Embryonic facial prominence (tissue), 1 donor: ENCODE measurements at regions not wholly inside any gene's neighbourhood (a gene's known extent, or its start where the extent isn't known, plus 50 kb on each side); places are given as distances from the start of the nearest gene placed in this dataset.

ENCODE experiments used
- DNase-seq: peaks from one replicate; pipeline ENCODE4 v3.0.0-alpha.2; 2016; ENCODE audit errors: extremely low spot score

GRCh38 chr12:100675432-100675831 lies 101.9 kb downstream of the GAS2L3 start:
- peak; percentile 17 for DNase-seq

GRCh38 chr12:100681074-100681473 lies 107.6 kb downstream of the GAS2L3 start:
- DNase-seq, result no peak

- no peak for DNase-seq
Measured at GRCh38 chr12:100682178-100682577, 108.7 kb downstream of the GAS2L3 start.

- DNase-seq, result no peak
Measured at GRCh38 chr12:100687686-100688085, 106.9 kb upstream of the ANO4 start.

GRCh38 chr12:100688451-100688864 lies 106.1 kb upstream of the ANO4 start:
- DNase-seq, result no peak

- DNase-seq, result no peak
Measured at GRCh38 chr12:100692502-100692901, 102.1 kb upstream of the ANO4 start.

GRCh38 chr12:100698518-100698917 lies 96.1 kb upstream of the ANO4 start:
- no peak for DNase-seq

GRCh38 chr12:100699209-100699608 lies 95.4 kb upstream of the ANO4 start:
- no peak for DNase-seq

GRCh38 chr12:100703337-100703736 lies 91.2 kb upstream of the ANO4 start:
- no peak for DNase-seq

GRCh38 chr12:100703868-100704267 lies 90.7 kb upstream of the ANO4 start:
- no peak for DNase-seq

- DNase-seq, result no peak
Measured at GRCh38 chr12:100706033-100706432, 88.5 kb upstream of the ANO4 start.

- DNase-seq, result no peak
Measured at GRCh38 chr12:100708591-100708990, 86.0 kb upstream of the ANO4 start.

GRCh38 chr12:100715976-100716944 lies 78.3 kb upstream of the ANO4 start:
- no peak for DNase-seq

- DNase-seq, result no peak
Measured at GRCh38 chr12:100716945-100717732, 77.4 kb upstream of the ANO4 start.

- DNase-seq, result no peak
Measured at GRCh38 chr12:100717733-100718067, 76.9 kb upstream of the ANO4 start.

- DNase-seq, result no peak
Measured at GRCh38 chr12:100718187-100718586, 76.4 kb upstream of the ANO4 start.

GRCh38 chr12:100720016-100720654 lies 74.4 kb upstream of the ANO4 start:
- no peak for DNase-seq

- no peak for DNase-seq
Measured at GRCh38 chr12:100721169-100721568, 73.4 kb upstream of the ANO4 start.

- no peak for DNase-seq
Measured at GRCh38 chr12:100724071-100724470, 70.5 kb upstream of the ANO4 start.

GRCh38 chr12:100733817-100734593 lies 60.6 kb upstream of the ANO4 start:
- no peak for DNase-seq

- DNase-seq, result no peak
Measured at GRCh38 chr12:100737168-100737567, 57.4 kb upstream of the ANO4 start.

- no peak for DNase-seq
Measured at GRCh38 chr12:100738086-100738485, 56.5 kb upstream of the ANO4 start.
